OCI-LY1 (cell line): ENCODE measurements at regions not wholly inside any gene's neighbourhood (a gene's known extent, or its start where the extent isn't known, plus 50 kb on each side); places are given as distances from the start of the nearest gene placed in this dataset.
A peak's percentile ranks its signal among the peaks of the same experiment; 100 is the strongest.

Experiments used
- CTCF ChIP-seq: fragments of 200-600 bp; sonication (generic), shearing (Covaris generic); IDR thresholded peaks from 2 replicates; pipeline ENCODE4 v1.5.1; 2017; ENCODE audit warnings: mild to moderate bottlenecking, antibody characterized with exemption, low read length, moderate library complexity, mixed read lengths
- EZH2 ChIP-seq: fragments of 200-600 bp; sonication (generic), shearing (Covaris generic); IDR thresholded peaks from 2 replicates; pipeline ENCODE4 v1.8.0; 2017; ENCODE audit warnings: borderline replicate concordance, mixed run types, mild to moderate bottlenecking, antibody characterized with exemption, low read length, moderate library complexity, mixed read lengths

GRCh38 chrX:43467608-43468234 is 188.4 kb upstream of the MAOA start:
- TF ChIP-seq CTCF (peak; percentile 19; the same call in 1 of the 2 replicates), EZH2 (no peak)
